Uterus (tissue), 3 donors: ENCODE measurements at regions not wholly inside any gene's neighbourhood (a gene's known extent, or its start where the extent isn't known, plus 50 kb on each side); places are given as distances from the start of the nearest gene placed in this dataset.

ENCODE experiments used
- DNase-seq, 2 donors: peaks; one replicate each; pipeline ENCODE4 v3.0.0-alpha.2; 2019 to 2020
- H3K27ac ChIP-seq, 2 donors: fragments of 200-600 bp; sonication (generic); 1 replicate in 1 of 2; 2 replicates in 1 of 2; pipeline ENCODE4 v1.5.1; 2016 to 2018
- H3K27me3 ChIP-seq, 2 donors: fragments of 200-600 bp; sonication (generic); one replicate each; pipeline ENCODE4 v1.5.1; 2018 to 2019; ENCODE audit warnings: control low read depth in 1 of 2
- H3K36me3 ChIP-seq, 2 donors: fragments of 200-600 bp; sonication (generic); one replicate each; pipeline ENCODE4 v1.5.1; 2019; ENCODE audit warnings: control low read depth in 1 of 2
- H3K4me1 ChIP-seq, 2 donors: fragments of 200-600 bp; sonication (generic); one replicate each; pipeline ENCODE4 v1.5.1; 2018 to 2019; ENCODE audit warnings: control low read depth in 1 of 2
- H3K4me3 ChIP-seq, 2 donors: fragments of 200-600 bp; sonication (generic); 1 replicate in 1 of 2; 2 replicates in 1 of 2; pipeline ENCODE4 v1.5.1; 2018 to 2019; ENCODE audit warnings: mild to moderate bottlenecking in 1 of 2
- H3K9me3 ChIP-seq, 2 donors: fragments of 200-600 bp; sonication (generic); one replicate each; pipeline ENCODE4 v1.5.1; 2019; ENCODE audit warnings: control low read depth in 1 of 2
- CTCF ChIP-seq, 4 experiments: fragments of 200-600 bp in 2 of 4; fragments of 450-650 bp in 2 of 4; sonication (generic) in 2 of 4; IDR thresholded peaks; one replicate each; pipeline ENCODE4 v1.5.1; 2016 to 2019; ENCODE audit warnings: antibody characterized with exemption in 4 of 4, mild to moderate bottlenecking in 2 of 4, moderate library complexity in 1 of 4
- POLR2A ChIP-seq, 2 donors: fragments of 450-650 bp; IDR thresholded peaks; one replicate each; pipeline ENCODE4 v1.6.1; 2016; ENCODE audit warnings: antibody characterized with exemption in 2 of 2, mild to moderate bottlenecking in 1 of 2, moderate library complexity in 1 of 2
- intact Hi-C: fragments of 100-400 bp; cut with DNase I; formaldehyde crosslinking; loops from one replicate; pipeline ENCODE4 v1.15.1; 2023; ENCODE audit warnings: low total_unique reads
- donor health status: DM: yes; HTN: yes; CAD: no.

- Histone ChIP-seq H3K27me3 (no peaks in the 10 kb centered on the region), H3K4me3 (no peak overlapping the region), H3K36me3 (no peaks in the 10 kb centered on the region), H3K27ac (no peak overlapping the region), H3K9me3 (no peaks in the 10 kb centered on the region), H3K4me1 (no peaks in the 10 kb centered on the region)
- TF ChIP-seq POLR2A (IDR thresholded peaks at IDR 0.05) (no peak), CTCF (IDR thresholded peaks at IDR 0.05) (no peak)
- no peak for DNase-seq
- intact Hi-C loops, result no loop called here
Observed at GRCh38 chr19:28989739-28990138, 223.2 kb downstream of the UQCRFS1 start.

- Histone ChIP-seq H3K4me3 (no peak overlapping the region), H3K27me3 (no peaks in the 10 kb centered on the region), H3K9me3 (no peaks in the 10 kb centered on the region), H3K4me1 (no peaks in the 10 kb centered on the region), H3K27ac (no peak overlapping the region), H3K36me3 (no peaks in the 10 kb centered on the region)
- intact Hi-C loops, result no loop called here
- TF ChIP-seq POLR2A (IDR thresholded peaks at IDR 0.05) (no peak), CTCF (IDR thresholded peaks at IDR 0.05) (no peak)
- DNase-seq, result no peak
Observed at GRCh38 chr19:28988066-28988465, 224.9 kb downstream of the UQCRFS1 start.

- TF ChIP-seq POLR2A (IDR thresholded peaks at IDR 0.05) (no peak), CTCF (IDR thresholded peaks at IDR 0.05) (no peak)
Observed at GRCh38 chr19:28987177-28987576, 225.8 kb downstream of the UQCRFS1 start.

GRCh38 chr19:28985201-28985600, 227.8 kb downstream of the UQCRFS1 start:
- Histone ChIP-seq H3K9me3 (no peaks in the 10 kb centered on the region), H3K4me3 (no peak overlapping the region), H3K4me1 (no peaks in the 10 kb centered on the region), H3K36me3 (no peaks in the 10 kb centered on the region), H3K27ac (no peak overlapping the region), H3K27me3 (no peaks in the 10 kb centered on the region)
- TF ChIP-seq POLR2A (IDR thresholded peaks at IDR 0.05) (no peak), CTCF (IDR thresholded peaks at IDR 0.05) (no peak)
- intact Hi-C loops, result no loop called here
- no peak for DNase-seq

More at GRCh38 chr19:28987177-28987576, 225.8 kb downstream of the UQCRFS1 start:
- H3K9me3 ChIP-seq, result no peaks in the 10 kb centered on the region
- DNase-seq, result no peak
- no peaks in the 10 kb centered on the region for H3K27me3 ChIP-seq
- no peaks in the 10 kb centered on the region for H3K36me3 ChIP-seq
- H3K4me1 ChIP-seq, result no peaks in the 10 kb centered on the region
- intact Hi-C loops, result no loop called here
- no peak overlapping the region for H3K4me3 ChIP-seq
- no peak overlapping the region for H3K27ac ChIP-seq

- Histone ChIP-seq H3K4me3 (no peak overlapping the region), H3K9me3 (no peaks in the 10 kb centered on the region), H3K27ac (no peak overlapping the region), H3K36me3 (no peaks in the 10 kb centered on the region), H3K4me1 (no peaks in the 10 kb centered on the region), H3K27me3 (no peaks in the 10 kb centered on the region)
- intact Hi-C loops, result no loop called here
- TF ChIP-seq POLR2A (IDR thresholded peaks at IDR 0.05), result no peak
- no peak for TF ChIP-seq CTCF (IDR thresholded peaks at IDR 0.05)
- DNase-seq, result no peak
Observed at GRCh38 chr19:28984315-28984714, 228.6 kb downstream of the UQCRFS1 start.
